GM12878 (cell line): ENCODE measurements at regions not wholly inside any gene's neighbourhood (a gene's known extent, or its start where the extent isn't known, plus 50 kb on each side); places are given as distances from the start of the nearest gene placed in this dataset.

Experiments used
- ATF2 ChIP-seq: IDR thresholded peaks from 2 replicates; pipeline ENCODE4 v1.6.1; 2012; ENCODE audit warnings: low read length, inconsistent platforms
- POLR2A ChIP-seq: IDR thresholded peaks from 2 replicates; pipeline ENCODE4 v1.6.1; 2011; ENCODE audit warnings: low read depth, mild to moderate bottlenecking, low read length
- SIN3A ChIP-seq: IDR thresholded peaks from 2 replicates; pipeline ENCODE4 v1.6.1; 2012; ENCODE audit warnings: low read depth, low read length, improper control_type of control experiment
- SMAD1 ChIP-seq: fragments of 450-650 bp; IDR thresholded peaks from 2 replicates; pipeline ENCODE4 v1.6.1; 2018; ENCODE audit warnings: mild to moderate bottlenecking, low read depth; ENCODE audit not compliant: partially characterized antibody
- SMC3 ChIP-seq: IDR thresholded peaks from 2 replicates; pipeline ENCODE4 v1.6.1; 2011; ENCODE audit warnings: low read length, improper control_type of control experiment, borderline replicate concordance
- SP1 ChIP-seq: IDR thresholded peaks from one replicate; pipeline ENCODE4 v1.6.1; 2011; ENCODE audit warnings: low read depth, low read length
- TF ChIP-seq, protein P1 (sequence below), 3 experiments: IDR thresholded peaks in 2 of 3; conservative IDR thresholded peaks in 1 of 3; 2 replicates each; pipeline ENCODE4 v1.5.1; 2011; ENCODE audit warnings: low read depth in 3 of 3, low read length in 3 of 3, mild to moderate bottlenecking in 3 of 3, control low read depth in 2 of 3, moderate library complexity in 2 of 3, inconsistent platforms in 1 of 3, mixed read lengths in 1 of 3; ENCODE audit not compliant: control insufficient read depth in 2 of 3, insufficient read depth in 1 of 3; ENCODE audit errors: extremely low read depth in 1 of 3
- TF ChIP-seq, protein P2 (sequence below): fragments of 450-650 bp; IDR thresholded peaks from 2 replicates; pipeline ENCODE4 v1.6.1; 2017; ENCODE audit warnings: mild to moderate bottlenecking
- TF ChIP-seq, protein P3 (sequence below): IDR thresholded peaks from 2 replicates; pipeline ENCODE4 v1.6.1; 2012; ENCODE audit warnings: mild to moderate bottlenecking, low read depth, low read length

DNA sequence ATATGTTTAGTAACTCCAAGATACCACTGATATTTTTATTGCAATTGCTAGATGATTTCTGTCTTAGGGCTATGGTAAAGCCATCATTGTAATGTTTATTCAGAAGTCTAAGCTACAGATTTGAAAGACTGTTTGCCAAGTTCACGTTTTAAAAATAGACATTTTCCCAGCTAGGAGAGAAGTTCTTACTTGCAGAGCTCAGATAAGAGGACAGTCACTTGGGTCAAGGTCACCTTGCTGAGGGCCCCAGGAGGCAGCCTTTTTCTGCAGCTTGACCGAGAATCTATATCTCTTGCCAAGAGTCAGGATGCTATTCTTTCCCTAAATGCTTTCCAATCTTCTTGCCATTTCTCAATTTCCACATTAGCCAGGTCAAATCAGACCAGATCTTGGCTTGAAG lies 1011.2 kb downstream of the KCNMA1 start:
- TF ChIP-seq, protein P1, sequence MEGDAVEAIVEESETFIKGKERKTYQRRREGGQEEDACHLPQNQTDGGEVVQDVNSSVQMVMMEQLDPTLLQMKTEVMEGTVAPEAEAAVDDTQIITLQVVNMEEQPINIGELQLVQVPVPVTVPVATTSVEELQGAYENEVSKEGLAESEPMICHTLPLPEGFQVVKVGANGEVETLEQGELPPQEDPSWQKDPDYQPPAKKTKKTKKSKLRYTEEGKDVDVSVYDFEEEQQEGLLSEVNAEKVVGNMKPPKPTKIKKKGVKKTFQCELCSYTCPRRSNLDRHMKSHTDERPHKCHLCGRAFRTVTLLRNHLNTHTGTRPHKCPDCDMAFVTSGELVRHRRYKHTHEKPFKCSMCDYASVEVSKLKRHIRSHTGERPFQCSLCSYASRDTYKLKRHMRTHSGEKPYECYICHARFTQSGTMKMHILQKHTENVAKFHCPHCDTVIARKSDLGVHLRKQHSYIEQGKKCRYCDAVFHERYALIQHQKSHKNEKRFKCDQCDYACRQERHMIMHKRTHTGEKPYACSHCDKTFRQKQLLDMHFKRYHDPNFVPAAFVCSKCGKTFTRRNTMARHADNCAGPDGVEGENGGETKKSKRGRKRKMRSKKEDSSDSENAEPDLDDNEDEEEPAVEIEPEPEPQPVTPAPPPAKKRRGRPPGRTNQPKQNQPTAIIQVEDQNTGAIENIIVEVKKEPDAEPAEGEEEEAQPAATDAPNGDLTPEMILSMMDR (IDR thresholded peaks at IDR 0.05 in 2 of 3, conservative IDR thresholded peaks at IDR 0.05 in 1 of 3; ENCODE audit: control insufficient read depth in 2 of 3, extremely low read depth in 1 of 3, insufficient read depth in 1 of 3, low read depth in 3 of 3, low read length in 3 of 3), result no peak
- no peak for TF ChIP-seq SP1
- TF ChIP-seq POLR2A, result no peak
- TF ChIP-seq, protein P2, sequence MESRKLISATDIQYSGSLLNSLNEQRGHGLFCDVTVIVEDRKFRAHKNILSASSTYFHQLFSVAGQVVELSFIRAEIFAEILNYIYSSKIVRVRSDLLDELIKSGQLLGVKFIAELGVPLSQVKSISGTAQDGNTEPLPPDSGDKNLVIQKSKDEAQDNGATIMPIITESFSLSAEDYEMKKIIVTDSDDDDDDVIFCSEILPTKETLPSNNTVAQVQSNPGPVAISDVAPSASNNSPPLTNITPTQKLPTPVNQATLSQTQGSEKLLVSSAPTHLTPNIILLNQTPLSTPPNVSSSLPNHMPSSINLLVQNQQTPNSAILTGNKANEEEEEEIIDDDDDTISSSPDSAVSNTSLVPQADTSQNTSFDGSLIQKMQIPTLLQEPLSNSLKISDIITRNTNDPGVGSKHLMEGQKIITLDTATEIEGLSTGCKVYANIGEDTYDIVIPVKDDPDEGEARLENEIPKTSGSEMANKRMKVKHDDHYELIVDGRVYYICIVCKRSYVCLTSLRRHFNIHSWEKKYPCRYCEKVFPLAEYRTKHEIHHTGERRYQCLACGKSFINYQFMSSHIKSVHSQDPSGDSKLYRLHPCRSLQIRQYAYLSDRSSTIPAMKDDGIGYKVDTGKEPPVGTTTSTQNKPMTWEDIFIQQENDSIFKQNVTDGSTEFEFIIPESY, result no peak
- TF ChIP-seq ATF2, result no peak
- TF ChIP-seq, protein P3, sequence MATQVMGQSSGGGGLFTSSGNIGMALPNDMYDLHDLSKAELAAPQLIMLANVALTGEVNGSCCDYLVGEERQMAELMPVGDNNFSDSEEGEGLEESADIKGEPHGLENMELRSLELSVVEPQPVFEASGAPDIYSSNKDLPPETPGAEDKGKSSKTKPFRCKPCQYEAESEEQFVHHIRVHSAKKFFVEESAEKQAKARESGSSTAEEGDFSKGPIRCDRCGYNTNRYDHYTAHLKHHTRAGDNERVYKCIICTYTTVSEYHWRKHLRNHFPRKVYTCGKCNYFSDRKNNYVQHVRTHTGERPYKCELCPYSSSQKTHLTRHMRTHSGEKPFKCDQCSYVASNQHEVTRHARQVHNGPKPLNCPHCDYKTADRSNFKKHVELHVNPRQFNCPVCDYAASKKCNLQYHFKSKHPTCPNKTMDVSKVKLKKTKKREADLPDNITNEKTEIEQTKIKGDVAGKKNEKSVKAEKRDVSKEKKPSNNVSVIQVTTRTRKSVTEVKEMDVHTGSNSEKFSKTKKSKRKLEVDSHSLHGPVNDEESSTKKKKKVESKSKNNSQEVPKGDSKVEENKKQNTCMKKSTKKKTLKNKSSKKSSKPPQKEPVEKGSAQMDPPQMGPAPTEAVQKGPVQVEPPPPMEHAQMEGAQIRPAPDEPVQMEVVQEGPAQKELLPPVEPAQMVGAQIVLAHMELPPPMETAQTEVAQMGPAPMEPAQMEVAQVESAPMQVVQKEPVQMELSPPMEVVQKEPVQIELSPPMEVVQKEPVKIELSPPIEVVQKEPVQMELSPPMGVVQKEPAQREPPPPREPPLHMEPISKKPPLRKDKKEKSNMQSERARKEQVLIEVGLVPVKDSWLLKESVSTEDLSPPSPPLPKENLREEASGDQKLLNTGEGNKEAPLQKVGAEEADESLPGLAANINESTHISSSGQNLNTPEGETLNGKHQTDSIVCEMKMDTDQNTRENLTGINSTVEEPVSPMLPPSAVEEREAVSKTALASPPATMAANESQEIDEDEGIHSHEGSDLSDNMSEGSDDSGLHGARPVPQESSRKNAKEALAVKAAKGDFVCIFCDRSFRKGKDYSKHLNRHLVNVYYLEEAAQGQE, result no peak
- no peak for TF ChIP-seq SMAD1
- TF ChIP-seq SIN3A, result no peak
- no peak for TF ChIP-seq SMC3
